Osteocyte (in vitro differentiated cells): ENCODE measurements at regions not wholly inside any gene's neighbourhood (a gene's known extent, or its start where the extent isn't known, plus 50 kb on each side); places are given as distances from the start of the nearest gene placed in this dataset.

Source experiments
- DNase-seq: peaks from one replicate; pipeline ENCODE4 v3.0.0; 2021; ENCODE audit warnings: mixed read lengths; ENCODE audit not compliant: unreplicated experiment; ENCODE audit errors: extremely low spot score
- H3K27ac Mint-ChIP-seq: one replicate; pipeline ENCODE4 v1.8.0; 2021; ENCODE audit warnings: mild to moderate bottlenecking, mixed read lengths; ENCODE audit not compliant: unreplicated experiment
- H3K27me3 Mint-ChIP-seq: one replicate; pipeline ENCODE4 v1.8.0; 2021; ENCODE audit warnings: mixed read lengths; ENCODE audit not compliant: unreplicated experiment
- H3K36me3 Mint-ChIP-seq: one replicate; pipeline ENCODE4 v1.8.0; 2021; ENCODE audit warnings: mixed read lengths; ENCODE audit not compliant: unreplicated experiment
- H3K4me1 Mint-ChIP-seq: one replicate; pipeline ENCODE4 v1.8.0; 2021; ENCODE audit warnings: mixed read lengths; ENCODE audit not compliant: unreplicated experiment
- H3K4me3 Mint-ChIP-seq: one replicate; pipeline ENCODE4 v1.8.0; 2021; ENCODE audit warnings: mild to moderate bottlenecking, moderate library complexity, mixed read lengths; ENCODE audit not compliant: unreplicated experiment
- H3K9me3 Mint-ChIP-seq: one replicate; pipeline ENCODE4 v1.8.0; 2021; ENCODE audit warnings: mixed read lengths; ENCODE audit not compliant: unreplicated experiment
- CTCF ChIP-seq: fragments of 200-600 bp; sonication (generic); IDR thresholded peaks from 2 replicates; pipeline ENCODE4 v1.5.0; 2021; ENCODE audit warnings: antibody characterized with exemption, mild to moderate bottlenecking, moderate library complexity

- no peak for DNase-seq
- peaks cover 14% of the 10 kb centered on the region for H3K27me3 Mint-ChIP-seq
- peaks cover 7% of the 10 kb centered on the region for H3K9me3 Mint-ChIP-seq
- H3K4me1 Mint-ChIP-seq: no peaks in the 10 kb centered on the region
- no peaks in the 10 kb centered on the region for H3K36me3 Mint-ChIP-seq
- H3K4me3 Mint-ChIP-seq: no peak overlapping the region
- no peak for TF ChIP-seq CTCF
- no peak overlapping the region for H3K27ac Mint-ChIP-seq
Observed at GRCh38 chr6:66861007-66861541, 1154.0 kb upstream of the EYS start.

GRCh38 chr6:66860328-66860727 is 1153.3 kb upstream of the EYS start:
- H3K4me1 Mint-ChIP-seq: no peaks in the 10 kb centered on the region
- no peaks in the 10 kb centered on the region for H3K36me3 Mint-ChIP-seq

GRCh38 chr6:66858196-66858595 is 1151.2 kb upstream of the EYS start:
- Mint-ChIP-seq H3K4me3 (no peak overlapping the region), H3K9me3 (peaks cover 3% of the 10 kb centered on the region), H3K4me1 (peaks cover 1% of the 10 kb centered on the region), H3K27ac (no peak overlapping the region), H3K27me3 (peaks cover 17% of the 10 kb centered on the region), H3K36me3 (no peaks in the 10 kb centered on the region)
- no peak for TF ChIP-seq CTCF
- DNase-seq: no peak

More at GRCh38 chr6:66860328-66860727, 1153.3 kb upstream of the EYS start:
- H3K4me3 Mint-ChIP-seq: no peak overlapping the region
- H3K27ac Mint-ChIP-seq: no peak overlapping the region
- no peak for DNase-seq
- peaks cover 14% of the 10 kb centered on the region for H3K27me3 Mint-ChIP-seq
- no peak for TF ChIP-seq CTCF
- peaks cover 7% of the 10 kb centered on the region for H3K9me3 Mint-ChIP-seq

- DNase-seq: no peak
- H3K4me3 Mint-ChIP-seq: no peak overlapping the region
- H3K9me3 Mint-ChIP-seq: peaks cover 7% of the 10 kb centered on the region
- H3K36me3 Mint-ChIP-seq: no peaks in the 10 kb centered on the region
- H3K27me3 Mint-ChIP-seq: peaks cover 8% of the 10 kb centered on the region
- TF ChIP-seq CTCF: no peak
- peaks cover 10% of the 10 kb centered on the region for H3K4me1 Mint-ChIP-seq
- no peak overlapping the region for H3K27ac Mint-ChIP-seq
Observed at GRCh38 chr6:66854014-66854413, 1147.0 kb upstream of the EYS start.

GRCh38 chr6:66851930-66852329 is 1144.9 kb upstream of the EYS start:
- Mint-ChIP-seq H3K9me3 (peaks cover 7% of the 10 kb centered on the region), H3K27me3 (peaks cover 3% of the 10 kb centered on the region), H3K36me3 (no peaks in the 10 kb centered on the region), H3K4me1 (peaks cover 11% of the 10 kb centered on the region), H3K27ac (peak overlapping the region; percentile 25), H3K4me3 (no peak overlapping the region)
- DNase-seq: no peak
- no peak for TF ChIP-seq CTCF
